ENCODE measurements at regions not wholly inside any gene's neighbourhood (a gene's known extent, or its start where the extent isn't known, plus 50 kb on each side); places are given as distances from the start of the nearest gene placed in this dataset.

- TF ChIP-seq EZH2phosphoT487 (IDR thresholded peaks at IDR 0.05; ENCODE audit: insufficient read depth, low read depth) (no peak), EZH2 (IDR thresholded peaks at IDR 0.05; ENCODE audit: insufficient read depth, poor library complexity, severe bottlenecking) (no peak)
These were observed 96.1 kb upstream of the THY1 start for GRCh38 chr11:119518746-119519730.
